Body of pancreas (tissue), 4 donors: ENCODE measurements at regions not wholly inside any gene's neighbourhood (a gene's known extent, or its start where the extent isn't known, plus 50 kb on each side); places are given as distances from the start of the nearest gene placed in this dataset.
"Not testable (repeated sequence)": the region's sequence is repeated elsewhere in the genome, so short reads cannot be mapped to it uniquely, and the experiment has no call there.

Experiments
- ATAC-seq: fragments of 150-250 bp; one replicate; pipeline ENCODE4 v1.9.1; 2016
- DNase-seq, 4 donors: peaks; one replicate each; pipeline ENCODE4 v3.0.0-alpha.2; 2019
- H3K27ac ChIP-seq, 4 donors: fragments of 200-600 bp; sonication (generic); 1 replicate in 3 of 4; 2 replicates in 1 of 4; pipeline versions ENCODE4 v1.5.1 to v1.6.1; 2016 to 2019; ENCODE audit warnings: mild to moderate bottlenecking in 1 of 4, mixed read lengths in 1 of 4, moderate library complexity in 1 of 4
- H3K27me3 ChIP-seq, 2 donors: fragments of 200-600 bp; sonication (generic); one replicate each; pipeline ENCODE4 v1.6.0; 2016; ENCODE audit warnings: mild to moderate bottlenecking in 1 of 2
- H3K36me3 ChIP-seq, 2 donors: fragments of 200-600 bp; sonication (generic); replicated peaks in 1 of 2; 2 replicates each; pipeline ENCODE4 v1.5.1; 2016; ENCODE audit warnings: low read depth in 2 of 2; ENCODE audit not compliant: insufficient read depth in 1 of 2
- H3K4me1 ChIP-seq: fragments of 200-600 bp; sonication (generic); one replicate; pipeline ENCODE4 v1.6.0; 2016
- H3K4me3 ChIP-seq, 2 donors: fragments of 200-600 bp; sonication (generic); 1 replicate in 1 of 2; 2 replicates in 1 of 2; pipeline ENCODE4 v1.5.1; 2016 to 2019
- H3K9me3 ChIP-seq, 3 donors: fragments of 200-600 bp; sonication (generic); 1 replicate in 2 of 3; 2 replicates in 1 of 3; pipeline ENCODE4 v1.5.1; 2016
- CTCF ChIP-seq, 7 experiments: fragments of 450-650 bp in 4 of 7; fragments of 200-600 bp in 3 of 7; sonication (generic) in 3 of 7; IDR thresholded peaks; one replicate each; pipeline ENCODE4 v1.5.1; 2016 to 2019; ENCODE audit warnings: antibody characterized with exemption in 7 of 7
- POLR2A ChIP-seq, 3 donors: fragments of 450-650 bp; IDR thresholded peaks; one replicate each; pipeline ENCODE4 v1.6.1; 2016; ENCODE audit warnings: antibody characterized with exemption in 3 of 3, mild to moderate bottlenecking in 2 of 3
- WGBS, 2 donors: methylation state at CpG; one replicate each; pipeline ENCODE4 v1.1.5; 2017; 5-methylcytosine and 5-hydroxymethylcytosine counted together
- intact Hi-C: fragments of 100-400 bp; cut with DNase I; formaldehyde crosslinking; loops from one replicate; pipeline ENCODE4 v1.15.1; 2023

GRCh38 chrX:52574416-52575275 lies 57.8 kb upstream of the XAGE1B start:
- peak; percentile 34 to 71 (median 60) for TF ChIP-seq CTCF (IDR thresholded peaks at IDR 0.05)
- no peak for TF ChIP-seq POLR2A (IDR thresholded peaks at IDR 0.05)
- DNase-seq, result peak; percentile 31 to 46 (median 34)
- no peaks in the 10 kb centered on the region for H3K4me1 ChIP-seq
- H3K36me3 ChIP-seq, result no peaks in the 10 kb centered on the region
- intact Hi-C loops, result no loop called here
- H3K9me3 ChIP-seq, result no peaks in the 10 kb centered on the region
- no peaks in the 10 kb centered on the region for H3K27me3 ChIP-seq
- H3K27ac ChIP-seq, result no peak overlapping the region
- H3K4me3 ChIP-seq, result no peak overlapping the region
- peak; percentile 55 for ATAC-seq
- 19 to 23% methylated on average over 11 to 15 of the region's 15 CpGs for WGBS, 2 donors

- H3K9me3 ChIP-seq, DNase-seq, H3K27ac ChIP-seq, H3K27me3 ChIP-seq, intact Hi-C loops, H3K4me3 ChIP-seq, ATAC-seq, H3K36me3 ChIP-seq, H3K4me1 ChIP-seq: not testable (repeated sequence)
- 28 to 38% methylated on average over 8 to 11 of the region's 12 CpGs for WGBS, 2 donors
Observed at GRCh38 chrX:52568146-52568545, 51.3 kb upstream of the XAGE1B start.
